Right lobe of liver (tissue), 6 donors: ENCODE measurements at regions not wholly inside any gene's neighbourhood (a gene's known extent, or its start where the extent isn't known, plus 50 kb on each side); places are given as distances from the start of the nearest gene placed in this dataset.

Source experiments
- ATAC-seq, 4 donors: fragments of 200-7000 bp; cut with Tn5 transposase; one replicate each; pipeline ENCODE4 v1.9.1; 2020; ENCODE audit warnings: mild to moderate bottlenecking in 4 of 4, moderate library complexity in 4 of 4
- DNase-seq, 3 donors: peaks; one replicate each; pipeline ENCODE4 v3.0.0-alpha.2; 2020
- H3K27ac ChIP-seq, 3 donors: fragments of 200-600 bp; one replicate each; pipeline ENCODE4 v1.8.0; 2022
- H3K27me3 ChIP-seq, 2 donors: fragments of 200-600 bp; one replicate each; pipeline ENCODE4 v1.8.0; 2022
- H3K36me3 ChIP-seq, 4 donors: fragments of 200-600 bp; sonication (generic) in 1 of 4; one replicate each; pipeline versions ENCODE4 v1.5.1 to v1.8.0; 2017 to 2022; ENCODE audit warnings: control low read depth in 1 of 4
- H3K4me1 ChIP-seq, 4 donors: fragments of 200-600 bp; sonication (generic) in 1 of 4; one replicate each; pipeline versions ENCODE4 v1.5.1 to v1.8.0; 2017 to 2022; ENCODE audit warnings: control low read depth in 1 of 4
- H3K4me3 ChIP-seq, 3 donors: fragments of 200-600 bp; one replicate each; pipeline ENCODE4 v1.8.0; 2022
- H3K9me3 ChIP-seq, 4 donors: fragments of 200-600 bp; sonication (generic) in 1 of 4; one replicate each; pipeline versions ENCODE4 v1.5.1 to v1.8.0; 2017 to 2022; ENCODE audit warnings: control low read depth in 1 of 4
- POLR2A ChIP-seq: fragments of 450-650 bp; IDR thresholded peaks from one replicate; pipeline ENCODE4 v1.6.1; 2017; ENCODE audit warnings: antibody characterized with exemption, mild to moderate bottlenecking
- WGBS: methylation state at CpG from one replicate; pipeline ENCODE4 v1.1.6; 2018; ENCODE audit warnings: low coverage, low lambda C conversion rate; ENCODE audit not compliant: insufficient coverage; ENCODE audit errors: missing lambda C conversion rate; 5-methylcytosine and 5-hydroxymethylcytosine counted together
- intact Hi-C, 2 donors: fragments of 100-400 bp; cut with DNase I; formaldehyde crosslinking; loops; one replicate each; pipeline versions ENCODE4 v1.11.2 to v1.14.1; 2022
- TF ChIP-seq, protein P1 (sequence below), 4 donors: fragments of 200-600 bp in 3 of 4; fragments of 450-650 bp in 1 of 4; IDR thresholded peaks; one replicate each; pipeline versions ENCODE4 v1.5.1 to v1.8.0; 2016 to 2022; ENCODE audit warnings: antibody characterized with exemption in 4 of 4, mild to moderate bottlenecking in 2 of 4
- donor health status: DM: no; HTN: yes; CAD: no.
- donor health status: DM: no; HTN: no; CAD: no.
- donor health status: DM: no; HTN: no; CAD: no.
- donor health status: DM: no; HTN: yes; CAD: no.
- donor health status: DM: no; HTN: yes; CAD: no.

DNA sequence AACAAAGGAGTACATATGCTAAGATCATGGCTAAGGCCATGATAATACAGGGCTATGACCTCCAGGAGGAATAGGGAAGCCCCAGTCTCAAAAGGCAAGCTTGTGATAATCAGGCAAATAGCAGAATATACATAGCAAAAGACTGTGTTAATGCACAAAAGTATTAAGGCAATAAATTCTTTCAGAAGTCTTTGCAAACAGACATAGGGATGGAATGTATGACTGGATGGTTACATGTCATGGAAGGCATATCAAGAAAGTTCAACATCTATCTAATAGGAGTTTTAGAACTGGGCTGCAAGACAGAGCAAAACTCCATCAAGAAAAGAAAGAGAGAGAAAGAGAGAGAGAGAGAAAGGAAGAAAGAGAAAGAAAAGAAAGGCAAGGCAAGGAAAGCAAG, 264.5 kb upstream of the CDH6 start:
- intact Hi-C loops: no loop called here
- Histone ChIP-seq H3K4me3 (no peak overlapping the region), H3K9me3 (no peaks in the 10 kb centered on the region), H3K27me3 (no peaks in the 10 kb centered on the region), H3K36me3 (no peaks in the 10 kb centered on the region), H3K4me1 (no peaks in the 10 kb centered on the region), H3K27ac (no peak overlapping the region)
- TF ChIP-seq POLR2A: no peak
- TF ChIP-seq, protein P1, sequence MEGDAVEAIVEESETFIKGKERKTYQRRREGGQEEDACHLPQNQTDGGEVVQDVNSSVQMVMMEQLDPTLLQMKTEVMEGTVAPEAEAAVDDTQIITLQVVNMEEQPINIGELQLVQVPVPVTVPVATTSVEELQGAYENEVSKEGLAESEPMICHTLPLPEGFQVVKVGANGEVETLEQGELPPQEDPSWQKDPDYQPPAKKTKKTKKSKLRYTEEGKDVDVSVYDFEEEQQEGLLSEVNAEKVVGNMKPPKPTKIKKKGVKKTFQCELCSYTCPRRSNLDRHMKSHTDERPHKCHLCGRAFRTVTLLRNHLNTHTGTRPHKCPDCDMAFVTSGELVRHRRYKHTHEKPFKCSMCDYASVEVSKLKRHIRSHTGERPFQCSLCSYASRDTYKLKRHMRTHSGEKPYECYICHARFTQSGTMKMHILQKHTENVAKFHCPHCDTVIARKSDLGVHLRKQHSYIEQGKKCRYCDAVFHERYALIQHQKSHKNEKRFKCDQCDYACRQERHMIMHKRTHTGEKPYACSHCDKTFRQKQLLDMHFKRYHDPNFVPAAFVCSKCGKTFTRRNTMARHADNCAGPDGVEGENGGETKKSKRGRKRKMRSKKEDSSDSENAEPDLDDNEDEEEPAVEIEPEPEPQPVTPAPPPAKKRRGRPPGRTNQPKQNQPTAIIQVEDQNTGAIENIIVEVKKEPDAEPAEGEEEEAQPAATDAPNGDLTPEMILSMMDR (IDR thresholded peaks at IDR 0.05): no peak
- ATAC-seq (no peak), DNase-seq (no peak)

DNA sequence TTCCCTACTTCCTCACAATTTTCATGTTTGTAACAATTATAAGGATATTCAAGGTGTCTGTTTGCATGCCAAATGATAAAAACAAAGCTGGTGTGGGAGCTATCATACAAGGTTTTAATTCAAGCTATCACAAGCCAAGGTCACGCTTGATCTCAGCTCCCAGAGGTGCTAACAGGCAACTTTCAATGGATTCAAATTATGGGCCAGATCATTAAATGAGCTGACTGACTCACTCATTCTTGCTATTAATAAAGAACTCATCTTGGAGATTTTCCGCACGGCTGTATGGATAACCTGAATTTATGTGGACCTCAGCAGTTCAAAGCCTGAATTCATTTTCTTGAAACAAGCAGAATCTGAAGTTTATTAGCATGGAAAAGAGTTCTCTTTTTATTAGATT, 267.3 kb upstream of the CDH6 start:
- ATAC-seq: no peak
- no peaks in the 10 kb centered on the region for H3K4me1 ChIP-seq
- H3K27ac ChIP-seq: no peak overlapping the region
- H3K9me3 ChIP-seq: no peaks in the 10 kb centered on the region
- WGBS: 81% methylated on average over 3 of the region's 3 CpGs
- H3K36me3 ChIP-seq: no peaks in the 10 kb centered on the region
- intact Hi-C loops: no loop called here
- DNase-seq: no peak
- TF ChIP-seq POLR2A: no peak
- TF ChIP-seq, protein P1 (IDR thresholded peaks at IDR 0.05): no peak
- no peaks in the 10 kb centered on the region for H3K27me3 ChIP-seq
- no peak overlapping the region for H3K4me3 ChIP-seq

DNA sequence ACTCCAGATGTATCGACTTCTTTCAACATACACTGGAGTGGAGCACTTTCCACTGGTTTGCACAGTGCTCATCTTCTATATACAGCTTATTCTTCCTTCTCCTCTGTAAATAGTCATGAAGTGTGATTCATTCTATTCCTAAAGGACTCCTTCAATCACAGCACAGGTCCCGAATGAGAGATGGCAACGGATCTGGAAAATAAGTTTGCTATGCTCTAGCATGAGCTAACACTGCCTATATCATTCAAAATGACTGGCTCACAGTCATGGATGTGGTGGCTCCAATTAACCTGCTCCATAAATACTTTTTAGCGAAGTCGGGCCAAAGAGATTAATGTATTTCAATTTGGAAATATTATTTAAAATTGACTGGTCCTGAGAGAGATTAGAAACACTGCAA, 272.1 kb upstream of the CDH6 start:
- TF ChIP-seq, protein P1 (IDR thresholded peaks at IDR 0.05): no peak
- no peak for TF ChIP-seq POLR2A
- no peak overlapping the region for H3K4me3 ChIP-seq
- H3K27ac ChIP-seq: no peak overlapping the region
- 70% methylated on average over 5 of the region's 5 CpGs for WGBS
- ATAC-seq (no peak), DNase-seq (no peak)
- no peaks in the 10 kb centered on the region for H3K36me3 ChIP-seq
- H3K9me3 ChIP-seq: no peaks in the 10 kb centered on the region
- H3K27me3 ChIP-seq: no peaks in the 10 kb centered on the region
- intact Hi-C loops: no loop called here
- no peaks in the 10 kb centered on the region for H3K4me1 ChIP-seq

DNA sequence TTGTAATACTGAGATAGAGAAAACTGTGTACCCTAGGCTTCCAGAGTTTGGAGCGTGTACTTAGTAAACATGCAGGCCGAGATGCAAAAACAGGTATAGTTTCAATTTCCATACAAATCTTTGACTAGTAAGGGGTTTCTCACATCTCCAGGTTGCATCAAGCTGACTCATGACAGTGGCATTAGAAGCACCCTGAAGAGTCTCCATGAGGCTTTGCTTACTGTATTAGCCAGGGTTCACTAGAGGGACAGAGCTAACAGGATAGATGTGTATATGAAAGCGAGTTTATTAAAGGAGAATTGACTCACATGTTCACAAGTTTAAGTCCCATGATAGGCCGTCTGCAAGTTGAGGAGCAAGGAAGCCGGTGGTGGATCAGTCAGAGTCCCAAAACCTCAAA, 275.3 kb upstream of the CDH6 start:
- H3K9me3 ChIP-seq: no peaks in the 10 kb centered on the region
- no peak overlapping the region for H3K4me3 ChIP-seq
- DNase-seq (no peak), ATAC-seq (no peak)
- H3K27me3 ChIP-seq: no peaks in the 10 kb centered on the region
- TF ChIP-seq, protein P1 (IDR thresholded peaks at IDR 0.05): no peak
- no peak for TF ChIP-seq POLR2A
- no peaks in the 10 kb centered on the region for H3K4me1 ChIP-seq
- H3K36me3 ChIP-seq: no peaks in the 10 kb centered on the region
- 44% methylated on average over 4 of the region's 5 CpGs for WGBS
- intact Hi-C loops: no loop called here
- no peak overlapping the region for H3K27ac ChIP-seq

DNA sequence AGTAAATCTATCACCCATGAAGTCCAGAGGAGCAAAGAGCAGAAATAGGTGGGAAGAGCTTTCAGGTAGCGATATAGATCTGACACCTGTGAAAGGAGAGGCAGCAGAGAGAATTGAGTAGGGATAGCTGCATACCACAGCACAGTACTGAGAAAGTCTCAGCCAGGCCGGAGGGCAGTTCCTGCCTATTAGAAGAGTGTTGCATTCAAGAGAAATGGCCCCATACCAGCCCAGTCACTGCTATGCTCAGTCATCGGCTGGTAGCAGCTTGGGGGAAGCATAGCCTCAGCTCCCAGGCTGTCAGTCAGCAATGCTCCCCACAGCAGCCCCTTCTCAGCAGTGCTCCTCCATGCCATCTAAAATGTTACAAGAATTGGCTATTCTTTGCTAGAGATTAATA, 285.1 kb upstream of the CDH6 start:
- DNase-seq: no peak
- no peak overlapping the region for H3K27ac ChIP-seq
- no peak for ATAC-seq
- H3K9me3 ChIP-seq: no peaks in the 10 kb centered on the region
- no peaks in the 10 kb centered on the region for H3K4me1 ChIP-seq
- 66% methylated on average over 3 of the region's 3 CpGs for WGBS
- H3K36me3 ChIP-seq: no peaks in the 10 kb centered on the region
- no peaks in the 10 kb centered on the region for H3K27me3 ChIP-seq
- intact Hi-C loops: no loop called here
- no peak overlapping the region for H3K4me3 ChIP-seq
- TF ChIP-seq, protein P1 (IDR thresholded peaks at IDR 0.05): no peak
- no peak for TF ChIP-seq POLR2A
